CMK (cell line): ENCODE measurements at regions not wholly inside any gene's neighbourhood (a gene's known extent, or its start where the extent isn't known, plus 50 kb on each side); places are given as distances from the start of the nearest gene placed in this dataset.

Experiments
- DNase-seq: peaks from one replicate; pipeline ENCODE4 v3.0.0-alpha.2; 2010; ENCODE audit warnings: low read depth

DNA sequence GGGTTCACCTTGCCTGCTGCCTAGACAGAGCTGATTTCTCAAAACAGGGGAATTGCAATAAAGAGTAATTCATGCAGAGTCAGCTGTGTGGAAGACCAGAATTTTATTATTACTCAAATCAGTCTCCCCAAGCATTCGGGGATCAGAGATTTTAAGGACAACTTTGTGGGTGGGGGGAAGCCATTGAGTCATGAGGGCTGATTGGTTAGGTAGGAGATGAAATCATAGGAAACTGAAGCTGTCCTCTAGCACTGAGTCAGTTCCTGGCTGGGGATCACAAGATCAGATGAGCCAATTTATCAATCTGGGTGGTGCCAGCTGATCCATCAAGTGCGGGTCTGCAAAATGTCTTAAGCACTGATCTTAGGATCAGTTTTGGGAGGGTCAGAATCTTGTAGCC is 159.1 kb upstream of the MAP1B start:
- no peak for DNase-seq

DNA sequence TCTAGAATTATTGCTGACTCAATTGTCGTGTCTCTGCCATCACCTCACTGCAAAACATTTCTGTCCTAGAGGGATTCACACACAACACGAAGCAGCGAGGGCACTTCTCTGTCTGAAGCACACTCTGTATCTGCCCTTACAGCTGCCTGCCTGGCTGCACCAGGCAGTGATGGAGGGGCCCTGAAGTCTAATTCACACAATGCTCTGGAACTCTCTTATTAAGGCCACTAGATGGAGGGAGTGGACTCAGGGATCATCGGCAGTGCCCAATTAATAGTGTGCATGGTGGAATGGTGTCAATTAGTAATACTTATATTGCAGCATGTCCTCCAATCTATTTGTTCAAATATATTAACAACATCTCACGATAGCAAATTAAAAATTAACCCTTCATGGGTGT is 157.5 kb upstream of the MAP1B start:
- DNase-seq, result no peak

DNA sequence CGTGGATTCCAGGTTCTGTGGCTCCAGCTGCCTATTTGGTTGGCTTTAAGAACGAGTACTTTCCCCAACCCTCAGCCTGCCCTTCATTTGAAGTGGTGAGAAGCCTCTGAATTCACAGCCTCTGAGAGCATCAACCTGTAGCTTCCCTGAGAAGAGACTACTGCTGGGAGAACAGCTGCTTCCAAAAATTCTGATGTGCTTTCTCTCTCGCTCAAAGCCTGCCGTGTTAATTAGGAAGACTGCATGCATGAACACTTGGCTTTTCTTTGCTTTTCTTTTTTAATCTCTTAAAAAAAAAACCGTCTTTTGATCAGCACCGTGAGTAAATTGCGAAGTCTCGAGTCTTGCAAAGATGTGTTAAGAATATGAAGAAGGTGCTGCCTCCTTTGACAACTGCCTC is 153.4 kb upstream of the MAP1B start:
- DNase-seq, result no peak

DNA sequence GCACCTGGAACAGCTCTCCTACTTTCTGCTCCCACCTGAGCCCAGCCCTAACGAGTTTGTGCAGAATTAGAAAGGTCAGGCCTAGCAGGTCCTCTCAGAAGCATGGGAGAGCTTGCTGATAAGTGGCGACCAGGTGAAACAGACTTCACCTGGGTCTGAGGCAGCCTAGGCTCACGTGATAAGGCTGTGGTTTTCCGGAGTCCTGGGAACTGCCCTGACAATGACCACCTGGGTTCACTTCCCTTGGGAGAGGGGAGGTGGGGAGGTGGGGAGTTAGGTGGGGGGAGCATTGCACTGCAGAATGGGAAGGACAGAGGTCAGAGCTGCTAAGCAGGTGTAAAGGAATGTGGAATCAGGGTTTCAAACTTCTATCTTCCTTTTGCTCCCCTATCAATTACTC is 152.9 kb upstream of the MAP1B start:
- DNase-seq, result no peak

DNA sequence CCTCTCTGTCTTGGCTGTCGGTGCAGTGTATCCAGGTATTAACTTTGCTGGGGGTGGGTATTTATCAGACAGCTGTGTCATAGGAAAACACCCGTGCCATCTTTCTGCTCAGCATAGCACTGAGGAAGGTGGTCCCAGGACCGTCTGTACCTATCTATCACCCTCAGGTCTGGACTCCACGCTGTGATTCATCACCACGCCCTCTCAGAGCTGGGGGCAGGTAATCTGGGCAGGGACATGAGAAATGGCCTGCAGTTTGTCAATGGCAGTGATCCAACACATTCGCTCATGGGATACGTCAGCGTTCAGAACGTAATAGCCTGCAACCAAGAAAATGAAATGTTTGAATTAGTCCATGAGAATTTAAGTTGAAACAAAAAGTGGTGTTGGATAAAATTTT is 151.6 kb upstream of the MAP1B start:
- no peak for DNase-seq

DNA sequence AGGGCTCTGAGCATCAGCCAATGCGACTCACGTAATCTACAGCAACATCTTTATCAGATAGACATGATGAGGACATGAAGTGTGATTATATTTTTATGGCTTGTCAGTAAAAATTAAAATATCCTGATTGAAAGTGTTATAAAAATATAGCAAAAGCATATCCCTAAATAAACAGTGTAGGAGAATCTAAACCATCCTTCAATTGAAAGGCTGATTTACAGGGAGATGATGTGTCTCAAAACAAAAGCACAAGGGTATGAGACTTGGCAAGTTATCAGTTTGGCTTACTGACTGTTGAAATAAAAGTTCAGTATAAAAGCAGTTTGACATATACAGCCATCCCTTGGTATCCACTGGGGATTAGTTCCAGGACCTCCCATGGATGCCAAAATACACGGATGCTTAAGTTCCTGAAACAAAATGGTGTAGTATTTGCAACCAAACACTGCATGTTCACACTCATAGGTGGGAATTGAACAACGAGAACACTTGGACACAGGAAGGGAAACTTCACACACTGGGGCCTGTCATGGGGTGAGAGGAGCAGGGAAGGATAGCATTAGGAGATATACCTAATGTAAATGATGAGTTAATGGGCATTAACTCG is 149.9 kb upstream of the MAP1B start:
- no peak for DNase-seq

DNA sequence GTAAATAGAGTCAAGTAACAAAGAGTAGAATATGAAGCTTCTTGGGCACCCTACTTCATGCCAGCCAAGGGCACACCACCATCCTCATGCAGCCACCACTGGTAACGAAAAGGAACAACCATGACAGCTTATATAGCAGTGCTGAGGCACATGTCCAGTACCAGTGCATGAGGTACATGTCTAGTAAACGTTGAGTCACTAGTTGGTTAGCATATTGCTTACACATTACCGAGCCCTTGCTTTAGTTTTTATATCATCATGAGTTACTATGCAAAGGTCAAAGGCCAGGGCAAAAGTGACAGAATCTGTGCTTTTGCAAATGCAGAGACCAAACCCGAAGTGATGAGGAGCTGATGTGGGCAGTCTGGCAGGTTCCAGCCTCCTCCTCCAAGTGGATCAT is 147.1 kb upstream of the MAP1B start:
- no peak for DNase-seq

DNA sequence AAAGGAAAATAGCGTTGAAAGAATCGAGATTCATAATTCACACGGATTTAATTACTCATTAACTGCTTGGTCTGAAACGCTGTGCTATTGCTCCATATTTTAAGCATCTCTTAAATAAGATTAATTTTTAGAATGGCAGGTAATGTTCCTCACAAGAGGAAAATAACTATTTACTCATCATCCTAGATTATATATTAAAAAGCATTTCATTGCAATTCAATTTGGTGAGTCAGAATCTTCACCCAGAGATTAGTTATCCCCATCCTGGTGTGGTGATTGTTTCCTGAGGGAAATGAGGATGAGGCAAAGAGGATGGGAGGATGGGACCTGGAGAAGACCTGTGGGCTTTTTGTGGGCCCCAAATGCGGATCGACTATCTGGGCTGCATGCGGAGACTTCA is 145.5 kb upstream of the MAP1B start:
- DNase-seq, result no peak

DNA sequence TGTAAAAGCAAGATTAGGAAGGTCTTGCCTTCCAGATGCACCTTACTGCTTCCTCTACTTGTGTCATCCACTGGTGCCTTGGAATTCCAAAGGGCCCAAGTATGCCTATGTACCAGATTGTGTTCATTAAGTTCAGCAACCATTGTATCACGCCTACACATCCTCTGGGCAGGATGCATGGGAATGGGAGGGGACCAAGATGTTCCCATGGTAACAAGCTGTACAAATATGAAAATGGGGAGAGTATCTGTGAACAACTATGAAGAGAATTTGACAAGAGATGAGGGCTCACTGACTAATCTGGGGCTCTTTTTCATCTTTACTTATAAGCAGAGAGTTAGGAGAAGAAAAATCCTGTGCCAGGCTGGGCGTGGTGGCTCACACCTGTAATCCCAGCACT is 137.8 kb upstream of the MAP1B start:
- DNase-seq, result no peak

DNA sequence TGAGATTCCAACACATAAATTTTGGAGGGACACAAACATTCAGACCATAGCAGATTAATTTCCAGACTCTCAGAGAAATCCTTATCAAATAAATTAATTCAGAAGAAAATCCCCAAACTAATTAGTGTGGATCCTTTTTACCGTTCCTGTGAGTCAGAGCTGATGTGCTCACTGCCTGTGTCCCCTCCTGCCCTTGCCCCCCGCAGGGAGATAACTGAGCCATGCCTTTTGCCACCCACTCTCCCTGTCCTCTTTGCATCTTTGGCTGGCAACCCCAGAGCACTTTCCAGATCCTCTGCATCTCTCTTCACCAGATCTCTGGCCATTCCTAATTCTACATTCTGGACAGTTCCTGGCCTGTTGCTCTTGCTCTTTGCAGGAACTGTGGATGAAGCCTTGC is 135.4 kb upstream of the MAP1B start:
- DNase-seq, result no peak

DNA sequence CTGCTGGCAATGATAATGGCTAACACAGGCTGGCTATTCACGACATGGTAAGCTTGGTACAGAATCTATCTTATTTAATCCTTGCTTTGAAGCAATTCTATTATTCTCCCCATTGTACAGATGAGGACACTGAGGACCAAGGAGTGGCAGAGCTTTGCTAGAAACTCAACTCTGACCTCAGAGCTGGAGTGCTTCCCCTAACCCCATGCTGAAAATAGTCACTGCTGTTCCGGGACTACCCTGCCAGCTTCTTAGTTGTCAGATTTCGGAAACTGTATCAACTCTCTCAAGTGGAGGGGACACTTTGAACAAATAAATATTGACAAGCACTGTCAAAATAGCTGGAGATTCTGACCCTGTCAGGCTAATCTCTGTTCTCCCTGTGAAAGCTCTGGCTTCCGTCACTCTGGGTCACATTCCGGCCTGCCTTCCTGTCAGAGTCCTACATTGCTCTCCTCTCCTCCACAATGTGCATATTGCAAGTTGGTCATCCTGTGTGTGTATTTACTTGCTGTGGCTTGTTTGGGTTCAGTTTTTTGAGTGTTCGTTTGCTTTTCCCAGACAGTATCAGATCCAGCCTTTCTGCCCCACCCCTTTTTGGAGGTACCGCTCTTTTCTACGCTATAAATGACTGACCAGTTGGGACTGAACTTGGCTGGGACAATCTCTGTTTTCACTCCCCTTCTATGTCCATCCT is 134.3 kb upstream of the MAP1B start:
- no peak for DNase-seq

DNA sequence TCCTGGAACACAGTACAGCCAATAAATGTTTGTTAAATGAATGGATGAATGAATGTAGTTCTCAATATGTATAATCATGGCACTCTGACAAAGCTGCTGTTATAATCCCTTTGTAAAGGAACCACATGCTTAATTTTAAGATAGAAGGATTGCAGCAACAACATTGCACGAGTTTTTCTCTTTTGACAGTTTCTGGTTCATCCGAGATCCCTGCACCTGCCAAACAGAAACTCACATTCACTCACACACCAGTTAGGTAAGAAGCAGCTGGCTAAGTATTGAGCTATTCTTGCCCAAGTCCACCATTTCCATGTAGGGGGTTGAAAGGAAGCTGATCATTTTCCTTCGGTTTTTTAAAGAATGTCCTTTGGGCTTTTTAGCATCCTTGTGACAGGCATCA is 133.7 kb upstream of the MAP1B start:
- DNase-seq, result no peak

DNA sequence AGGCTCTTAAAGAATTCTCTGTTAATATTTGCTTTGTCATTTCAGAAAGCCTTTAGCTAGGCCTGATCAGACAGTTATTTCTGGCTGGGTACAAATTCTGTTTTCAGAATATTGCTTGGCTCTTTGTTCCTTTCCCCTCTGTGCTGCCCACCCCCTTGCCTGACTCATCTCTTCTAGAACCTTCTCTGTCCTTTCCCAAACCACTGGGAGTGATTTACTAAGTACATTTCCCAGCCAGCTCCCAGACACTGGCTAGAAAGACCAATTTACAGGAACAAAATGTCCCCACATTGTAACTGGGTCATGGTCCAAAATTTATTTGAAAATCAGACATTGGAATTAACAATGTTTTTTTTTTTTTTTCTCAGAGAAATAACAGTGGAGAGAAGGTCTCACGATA is 133.1 kb upstream of the MAP1B start:
- no peak for DNase-seq

DNA sequence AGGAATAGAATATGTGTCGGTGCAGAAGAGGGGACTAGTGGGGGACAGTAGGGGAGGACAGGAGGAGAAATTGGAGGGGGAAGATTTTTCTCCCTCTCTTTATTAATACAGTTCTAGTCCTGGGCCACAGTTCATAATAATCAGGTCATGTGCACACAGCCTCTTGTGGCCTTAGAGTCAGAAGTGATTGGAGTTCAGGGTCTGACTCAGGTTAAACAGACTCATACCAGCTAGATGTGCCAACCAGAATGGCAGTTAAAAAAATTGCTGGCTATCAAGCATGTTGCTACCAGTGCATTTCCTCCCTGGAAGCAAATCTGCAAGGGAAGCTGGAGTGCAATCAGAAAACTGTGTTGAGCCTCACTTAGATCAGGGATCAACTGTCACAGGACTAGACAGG is 132.7 kb upstream of the MAP1B start:
- no peak for DNase-seq

DNA sequence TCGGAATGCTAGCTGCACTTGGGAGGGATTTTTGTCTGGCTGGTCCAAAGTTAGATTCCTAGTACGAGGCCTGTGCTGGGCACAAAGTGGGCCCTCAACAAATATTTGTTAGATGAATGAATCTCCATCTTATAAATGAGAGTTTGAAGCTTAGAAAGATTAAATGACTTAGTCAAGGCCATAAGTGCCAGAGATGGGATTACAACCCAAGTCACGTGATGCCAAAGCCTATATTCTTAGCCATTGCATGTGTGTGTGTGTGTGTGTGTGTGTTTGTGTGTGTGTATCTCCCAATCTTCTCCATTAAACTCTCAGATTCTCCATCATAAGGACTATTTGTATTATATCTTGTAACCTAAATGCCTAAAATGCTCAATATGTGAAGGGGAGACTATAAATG is 130.8 kb upstream of the MAP1B start:
- DNase-seq, result no peak

DNA sequence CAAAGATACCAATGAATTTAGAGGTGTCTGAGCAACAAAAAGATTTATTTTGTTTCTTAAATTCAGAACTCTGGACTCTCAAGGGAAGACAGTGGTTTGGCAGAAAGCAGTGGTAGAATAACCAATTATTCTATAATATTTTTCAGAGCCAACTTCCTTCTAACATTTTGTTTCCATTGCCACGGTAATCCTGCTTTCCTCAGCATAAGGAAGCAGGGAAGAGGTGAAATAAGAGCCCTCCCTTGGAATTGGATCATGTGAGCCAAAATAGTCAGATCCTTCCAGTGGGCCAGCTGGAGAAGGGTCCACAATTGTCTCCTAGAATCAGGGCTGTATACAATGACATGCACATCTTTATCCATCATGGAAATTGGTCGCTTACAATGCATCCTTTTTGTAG is 130.0 kb upstream of the MAP1B start:
- no peak for DNase-seq

DNA sequence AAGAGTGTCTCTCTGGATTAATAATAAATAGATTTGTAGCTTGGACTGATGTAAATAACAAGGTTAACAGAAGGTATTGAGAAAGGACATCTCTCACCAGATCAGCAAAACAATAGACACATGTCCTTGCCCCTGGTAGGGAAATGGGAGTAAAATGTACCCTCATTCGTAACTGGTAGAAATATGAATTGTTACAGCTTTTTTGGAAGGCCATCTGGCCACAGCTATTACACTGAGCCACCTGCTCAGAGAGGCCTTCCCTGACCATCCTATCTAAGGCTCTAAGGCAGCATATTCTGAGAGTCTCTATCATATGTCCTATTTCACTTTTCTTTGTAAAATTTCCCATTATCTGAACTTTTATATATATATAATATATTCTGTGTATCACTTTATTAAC is 129.1 kb upstream of the MAP1B start:
- no peak for DNase-seq

DNA sequence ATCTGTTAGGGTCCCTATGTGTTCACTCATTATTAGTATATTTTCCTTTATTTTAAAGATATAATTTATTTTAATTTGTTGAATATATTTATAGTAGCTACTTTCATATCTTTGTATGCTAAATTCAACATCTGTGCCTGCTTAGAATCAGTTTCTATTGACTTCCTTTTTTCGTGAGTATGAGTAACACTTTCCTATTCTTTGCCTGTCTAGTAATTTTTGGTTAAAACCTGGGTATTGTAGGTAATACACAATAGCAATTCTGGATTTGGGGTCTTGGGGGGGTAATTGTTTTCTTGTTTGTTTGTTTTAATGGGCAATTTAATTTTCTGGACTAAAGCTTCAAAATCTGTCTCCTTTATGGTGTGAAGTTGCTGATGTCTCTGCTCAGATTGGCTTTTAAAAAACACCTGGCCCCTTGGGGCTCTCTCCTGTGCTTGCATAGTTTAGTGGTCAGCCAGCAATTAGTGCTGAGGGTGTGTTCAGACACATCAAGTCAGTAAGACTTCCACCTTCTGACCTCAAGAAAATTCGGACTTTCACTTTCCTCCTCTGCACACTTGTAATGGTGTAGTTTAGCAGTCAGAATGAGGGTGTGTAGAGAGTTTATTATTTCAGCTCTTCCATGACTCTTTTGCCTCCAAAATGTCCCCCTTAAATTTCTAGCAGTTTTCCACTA is 124.4 kb upstream of the MAP1B start:
- no peak for DNase-seq

DNA sequence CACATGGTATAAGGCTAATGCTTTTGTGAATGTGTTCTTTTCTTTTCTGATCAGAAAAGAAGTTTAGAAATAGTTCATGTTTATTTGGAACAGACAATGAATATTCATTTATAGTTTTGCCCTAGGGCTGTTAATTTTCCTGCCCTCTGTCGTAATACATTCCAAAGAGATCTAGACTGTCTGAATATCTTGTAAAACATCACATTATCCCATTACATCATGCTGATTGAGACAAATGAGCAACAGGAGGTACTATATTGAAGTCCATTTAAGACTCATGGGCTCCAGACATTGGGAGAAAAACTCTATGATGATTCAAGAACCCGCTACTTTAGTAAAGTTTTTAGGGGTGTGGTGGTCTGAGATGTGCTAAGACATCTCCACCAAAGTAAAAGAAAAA is 121.2 kb upstream of the MAP1B start:
- no peak for DNase-seq

DNA sequence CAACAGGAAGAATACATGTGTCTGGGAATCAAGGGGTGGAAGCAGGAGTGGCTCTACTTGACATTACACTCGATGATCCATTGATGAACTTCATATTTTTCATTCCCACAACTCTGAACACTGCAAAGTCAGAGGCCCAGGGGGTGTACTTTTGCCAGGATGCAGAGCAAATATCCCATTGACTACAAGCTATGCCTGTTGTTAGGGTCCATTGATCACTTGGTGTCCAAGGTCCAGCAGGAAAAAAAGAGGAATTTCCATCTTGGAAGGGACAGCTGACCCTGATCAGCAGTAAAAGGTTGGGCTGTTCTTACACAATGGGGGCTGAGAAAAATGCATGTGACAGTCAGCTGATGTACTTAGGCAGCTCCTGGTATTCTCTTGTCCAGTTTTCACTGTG is 118.5 kb upstream of the MAP1B start:
- DNase-seq, result no peak

DNA sequence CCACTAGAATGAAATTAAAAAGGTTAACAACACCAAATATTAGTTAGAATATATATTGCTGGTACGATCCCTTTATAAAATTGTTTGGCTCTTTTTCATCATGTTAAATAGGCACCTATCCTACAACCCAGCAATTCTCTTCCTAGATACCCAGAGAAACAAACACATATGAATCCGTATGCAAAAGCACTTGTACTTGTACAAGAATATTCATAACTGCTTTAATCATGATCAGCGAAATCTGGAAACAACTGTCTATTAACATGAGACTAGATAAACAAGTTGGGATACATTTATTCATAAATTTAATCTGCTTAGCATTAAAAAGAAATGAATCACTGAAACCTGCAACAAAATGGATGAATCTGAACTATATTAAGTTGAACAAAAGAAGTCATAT is 113.7 kb upstream of the MAP1B start:
- no peak for DNase-seq

DNA sequence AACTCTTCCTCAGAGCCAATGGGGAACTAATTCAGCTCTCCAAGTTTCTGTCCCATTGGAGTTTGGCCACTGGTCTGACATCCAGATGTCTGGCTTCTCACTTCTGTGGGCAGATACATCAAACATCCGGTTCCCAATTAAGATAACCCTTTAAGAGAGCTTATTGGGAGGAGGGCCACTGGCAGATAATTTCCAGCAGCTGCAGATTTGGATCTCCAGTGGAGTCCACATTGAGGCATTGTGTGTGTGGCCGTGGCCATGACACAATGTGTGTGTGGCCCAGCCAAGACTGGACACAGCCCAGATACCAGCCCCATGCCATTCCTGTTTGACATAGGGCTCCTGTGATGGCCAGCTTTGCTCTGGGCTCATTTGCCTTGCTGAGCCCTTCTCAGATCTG is 110.5 kb upstream of the MAP1B start:
- no peak for DNase-seq

DNA sequence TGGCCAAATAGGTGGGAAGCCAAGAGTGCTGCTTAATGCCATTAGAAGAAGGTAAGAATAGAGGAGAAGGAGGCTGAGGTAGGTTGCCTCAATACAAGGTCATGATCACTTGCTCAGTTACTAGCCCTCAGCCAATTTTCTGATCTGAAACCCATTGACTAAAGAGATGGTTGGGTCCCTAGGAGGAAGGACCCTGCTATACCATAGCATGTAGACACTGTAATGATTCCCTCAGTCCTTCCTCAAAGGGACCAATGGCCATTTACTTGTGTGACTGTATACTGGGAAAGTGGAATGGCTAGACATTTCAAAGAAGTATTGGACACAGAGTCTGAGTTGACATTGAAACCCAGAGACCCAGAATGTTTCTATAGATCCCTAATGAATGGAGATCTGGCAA is 108.5 kb upstream of the MAP1B start:
- no peak for DNase-seq

DNA sequence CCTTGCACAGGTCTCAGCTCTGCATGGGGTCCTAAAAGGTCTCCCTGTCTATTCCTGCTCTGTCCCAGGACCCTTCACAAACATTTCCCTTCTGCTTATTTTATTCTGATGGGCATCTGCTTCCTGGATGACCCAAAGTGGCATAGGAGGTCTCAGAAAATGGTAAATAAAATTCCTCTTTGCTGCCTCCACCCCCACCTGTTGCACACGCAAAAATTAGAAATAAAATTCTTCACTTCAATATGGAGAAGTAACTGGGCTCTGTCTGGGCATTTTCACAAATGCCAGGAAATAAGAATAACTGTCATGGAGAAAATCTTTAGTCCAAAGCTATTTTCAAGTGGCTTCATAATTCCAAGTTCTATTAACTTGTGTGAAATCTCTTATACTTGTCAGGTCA is 106.6 kb upstream of the MAP1B start:
- DNase-seq, result no peak
